Lower lobe of right lung (tissue), 2 donors: ENCODE measurements at regions not wholly inside any gene's neighbourhood (a gene's known extent, or its start where the extent isn't known, plus 50 kb on each side); places are given as distances from the start of the nearest gene placed in this dataset.

ENCODE experiments used
- ATAC-seq, 2 donors: fragments of 200-7000 bp; cut with Tn5 transposase; one replicate each; pipeline ENCODE4 v1.9.1; 2020 to 2022; ENCODE audit warnings: mild to moderate bottlenecking in 2 of 2, moderate library complexity in 2 of 2
- DNase-seq: peaks from one replicate; pipeline ENCODE4 v3.0.0-alpha.2; 2020
- H3K27ac ChIP-seq: fragments of 200-600 bp; one replicate; pipeline ENCODE4 v1.8.0; 2022
- H3K27me3 ChIP-seq: fragments of 200-600 bp; one replicate; pipeline ENCODE4 v1.8.0; 2022; ENCODE audit warnings: low read depth
- H3K36me3 ChIP-seq: fragments of 200-600 bp; one replicate; pipeline ENCODE4 v1.8.0; 2022; ENCODE audit warnings: mild to moderate bottlenecking
- H3K4me1 ChIP-seq: fragments of 200-600 bp; one replicate; pipeline ENCODE4 v1.8.0; 2022
- H3K4me3 ChIP-seq: fragments of 200-600 bp; one replicate; pipeline ENCODE4 v1.8.0; 2022; ENCODE audit warnings: mild to moderate bottlenecking
- H3K9me3 ChIP-seq: fragments of 200-600 bp; one replicate; pipeline ENCODE4 v1.8.0; 2022
- CTCF ChIP-seq: fragments of 200-600 bp; IDR thresholded peaks from one replicate; pipeline ENCODE4 v1.8.0; 2022; ENCODE audit warnings: antibody characterized with exemption, mild to moderate bottlenecking
- intact Hi-C: fragments of 100-400 bp; cut with DNase I; formaldehyde crosslinking; loops from one replicate; pipeline ENCODE4 v1.11.0; 2022
- donor health status: DM: no; HTN: yes; CAD: no; lungs with severe emphysema.

- Histone ChIP-seq H3K4me3 (no peak overlapping the region), H3K27ac (no peak overlapping the region), H3K4me1 (no peaks in the 10 kb centered on the region), H3K27me3 (no peaks in the 10 kb centered on the region), H3K36me3 (no peaks in the 10 kb centered on the region), H3K9me3 (no peaks in the 10 kb centered on the region)
- no peak for TF ChIP-seq CTCF
- intact Hi-C loops = no loop called here
- DNase-seq = no peak
- no peak for ATAC-seq
These were observed 840.3 kb upstream of the ADGRL3 start for GRCh38 chr4:60359746-60360367.

GRCh38 chr4:60365176-60365575 lies 835.0 kb upstream of the ADGRL3 start:
- Histone ChIP-seq H3K36me3 (no peaks in the 10 kb centered on the region), H3K9me3 (no peaks in the 10 kb centered on the region), H3K27me3 (no peaks in the 10 kb centered on the region), H3K4me3 (no peak overlapping the region), H3K27ac (no peak overlapping the region), H3K4me1 (no peaks in the 10 kb centered on the region)
- ATAC-seq = no peak
- DNase-seq = no peak
- intact Hi-C loops = no loop called here
- no peak for TF ChIP-seq CTCF

DNA sequence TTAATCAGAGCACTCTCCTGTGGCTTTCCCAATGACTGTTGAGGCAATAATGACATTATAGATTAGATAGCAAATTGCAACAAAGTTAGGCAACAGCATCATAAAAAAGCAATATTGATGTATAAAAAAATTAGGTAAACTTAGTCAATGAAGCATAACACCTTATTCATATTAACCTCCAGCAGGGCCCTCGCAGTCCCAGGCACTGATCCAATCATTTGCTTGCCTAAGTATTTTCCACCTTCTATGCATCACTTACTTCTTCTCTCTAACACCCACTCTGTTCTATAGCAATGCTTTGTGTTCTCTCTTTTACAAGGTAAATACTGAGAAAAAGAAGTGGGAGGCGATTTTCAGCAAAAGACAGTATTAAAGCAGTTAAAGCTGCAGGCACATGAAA lies 833.5 kb upstream of the ADGRL3 start:
- intact Hi-C loops = no loop called here
- no peaks in the 10 kb centered on the region for H3K9me3 ChIP-seq
- no peaks in the 10 kb centered on the region for H3K27me3 ChIP-seq
- no peak for TF ChIP-seq CTCF
- H3K4me3 ChIP-seq = no peak overlapping the region
- H3K27ac ChIP-seq = no peak overlapping the region
- H3K4me1 ChIP-seq = no peaks in the 10 kb centered on the region
- ATAC-seq (no peak), DNase-seq (no peak)
- no peaks in the 10 kb centered on the region for H3K36me3 ChIP-seq

- DNase-seq = no peak
- TF ChIP-seq CTCF = no peak
- Histone ChIP-seq H3K27me3 (no peaks in the 10 kb centered on the region), H3K4me3 (no peak overlapping the region), H3K9me3 (no peaks in the 10 kb centered on the region), H3K27ac (no peak overlapping the region), H3K4me1 (no peaks in the 10 kb centered on the region), H3K36me3 (no peaks in the 10 kb centered on the region)
- intact Hi-C loops = no loop called here
- ATAC-seq = no peak
These were observed 831.1 kb upstream of the ADGRL3 start for GRCh38 chr4:60368986-60369385.

DNA sequence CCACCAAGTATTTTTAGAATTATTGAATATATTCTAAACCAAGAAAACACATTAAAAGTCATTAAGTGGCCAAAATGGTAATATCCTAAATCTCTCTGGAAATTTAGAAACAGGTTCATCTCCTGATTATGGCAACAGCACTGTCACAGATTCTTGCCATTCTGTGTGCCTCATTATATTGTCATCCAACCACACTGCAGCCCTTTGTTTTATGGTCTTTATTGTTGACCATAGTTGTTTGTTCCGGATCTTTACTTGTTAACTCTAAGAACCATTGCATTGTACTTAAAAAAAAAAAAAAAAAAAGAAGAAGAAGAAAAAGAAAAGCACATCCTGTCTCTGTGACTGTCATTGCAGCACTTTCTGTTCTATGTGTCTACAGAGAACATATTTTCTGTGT lies 822.1 kb upstream of the ADGRL3 start:
- Histone ChIP-seq H3K4me3 (no peak overlapping the region), H3K27me3 (no peaks in the 10 kb centered on the region), H3K36me3 (no peaks in the 10 kb centered on the region), H3K27ac (no peak overlapping the region), H3K4me1 (no peaks in the 10 kb centered on the region), H3K9me3 (no peaks in the 10 kb centered on the region)
- ATAC-seq (no peak), DNase-seq (no peak)
- TF ChIP-seq CTCF = no peak
- intact Hi-C loops = no loop called here

GRCh38 chr4:60384516-60384915 lies 815.6 kb upstream of the ADGRL3 start:
- Histone ChIP-seq H3K27me3 (no peaks in the 10 kb centered on the region), H3K36me3 (no peaks in the 10 kb centered on the region), H3K4me3 (no peak overlapping the region), H3K4me1 (no peaks in the 10 kb centered on the region), H3K27ac (no peak overlapping the region), H3K9me3 (no peaks in the 10 kb centered on the region)
- DNase-seq (no peak), ATAC-seq (no peak)
- intact Hi-C loops = no loop called here
- no peak for TF ChIP-seq CTCF
